Glomerular visceral epithelial cell (primary cell): ENCODE measurements at regions not wholly inside any gene's neighbourhood (a gene's known extent, or its start where the extent isn't known, plus 50 kb on each side); places are given as distances from the start of the nearest gene placed in this dataset.

Experiments
- DNase-seq: peaks from one replicate; pipeline ENCODE4 v3.0.0-alpha.2; 2016; ENCODE audit errors: extremely low spot score

DNA sequence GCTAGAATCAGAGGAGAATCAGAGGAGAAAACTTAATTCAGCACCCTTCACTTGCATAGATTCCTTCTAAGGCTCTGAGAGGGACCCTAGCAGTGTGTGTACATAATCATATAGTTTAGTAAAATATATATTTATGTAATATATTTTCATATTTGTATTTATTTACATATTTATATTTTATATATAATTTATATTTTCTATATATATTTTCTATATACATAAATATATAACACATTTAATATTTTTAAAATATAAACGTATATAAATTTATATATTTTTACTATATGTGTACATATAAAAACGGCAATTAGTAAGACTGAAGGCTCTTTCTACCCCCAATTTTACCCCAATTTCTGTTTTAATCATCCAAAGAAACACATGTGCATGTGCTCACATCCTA is 80.3 kb downstream of the NXPE2 start:
- DNase-seq, result no peak

DNA sequence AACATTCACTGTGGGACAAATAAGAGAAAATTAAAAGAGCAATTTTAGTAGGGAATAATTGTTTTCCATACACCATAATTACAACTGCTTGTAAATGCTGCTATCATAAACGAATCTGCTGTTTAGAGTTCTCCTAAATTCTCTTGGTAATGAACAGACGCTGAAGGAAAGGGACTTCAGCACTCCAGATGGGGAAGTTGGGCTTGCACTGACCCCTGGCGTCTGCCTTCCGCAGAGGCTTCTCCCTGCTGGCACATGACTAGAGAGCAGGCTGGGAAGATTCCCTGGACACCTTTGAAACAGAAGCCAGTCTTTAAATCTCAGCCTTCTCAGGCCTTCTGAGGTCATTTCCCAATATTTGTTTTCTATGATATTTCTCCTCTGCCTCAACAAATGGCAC is 84.1 kb downstream of the NXPE2 start:
- DNase-seq, result peak; percentile 54

DNA sequence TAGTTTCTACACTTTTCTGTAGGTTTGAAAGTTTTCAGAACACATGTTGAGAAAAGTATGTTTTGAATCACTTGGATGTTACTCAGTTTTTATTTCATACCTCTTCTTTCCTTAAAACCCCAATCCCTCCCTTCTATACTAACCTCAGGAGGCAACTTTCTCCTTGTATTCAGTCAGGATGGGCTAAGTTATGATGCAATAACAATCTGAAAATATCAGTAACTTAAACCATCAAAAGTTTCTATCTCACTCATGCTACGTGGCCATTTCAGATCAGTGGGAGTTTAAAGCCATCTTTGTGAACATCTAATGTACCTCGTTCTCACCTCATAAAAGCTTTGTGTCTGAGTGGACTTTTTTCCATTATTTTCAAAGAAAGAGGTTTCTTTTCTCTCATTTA is 86.2 kb downstream of the NXPE2 start:
- DNase-seq, result no peak

DNA sequence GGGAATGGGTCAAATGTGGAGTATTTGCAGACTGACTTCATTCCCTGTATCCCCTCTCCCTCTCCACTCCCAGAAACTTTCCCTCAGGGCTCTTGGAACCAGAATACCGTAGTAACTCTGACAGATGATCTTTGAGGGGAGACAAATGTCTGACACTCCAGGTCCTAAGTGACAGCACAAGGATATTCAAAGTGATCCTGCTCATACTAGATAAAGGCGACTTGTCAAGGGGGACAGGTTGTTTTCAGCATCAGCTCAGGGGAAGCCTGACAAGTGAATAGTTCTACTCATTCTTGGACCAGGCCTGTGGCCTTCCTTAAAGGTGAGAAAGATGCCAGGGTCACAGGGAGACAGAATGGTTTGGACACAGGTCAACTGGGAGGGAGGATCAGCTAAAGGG is 92.8 kb downstream of the NXPE2 start:
- DNase-seq, result no peak

DNA sequence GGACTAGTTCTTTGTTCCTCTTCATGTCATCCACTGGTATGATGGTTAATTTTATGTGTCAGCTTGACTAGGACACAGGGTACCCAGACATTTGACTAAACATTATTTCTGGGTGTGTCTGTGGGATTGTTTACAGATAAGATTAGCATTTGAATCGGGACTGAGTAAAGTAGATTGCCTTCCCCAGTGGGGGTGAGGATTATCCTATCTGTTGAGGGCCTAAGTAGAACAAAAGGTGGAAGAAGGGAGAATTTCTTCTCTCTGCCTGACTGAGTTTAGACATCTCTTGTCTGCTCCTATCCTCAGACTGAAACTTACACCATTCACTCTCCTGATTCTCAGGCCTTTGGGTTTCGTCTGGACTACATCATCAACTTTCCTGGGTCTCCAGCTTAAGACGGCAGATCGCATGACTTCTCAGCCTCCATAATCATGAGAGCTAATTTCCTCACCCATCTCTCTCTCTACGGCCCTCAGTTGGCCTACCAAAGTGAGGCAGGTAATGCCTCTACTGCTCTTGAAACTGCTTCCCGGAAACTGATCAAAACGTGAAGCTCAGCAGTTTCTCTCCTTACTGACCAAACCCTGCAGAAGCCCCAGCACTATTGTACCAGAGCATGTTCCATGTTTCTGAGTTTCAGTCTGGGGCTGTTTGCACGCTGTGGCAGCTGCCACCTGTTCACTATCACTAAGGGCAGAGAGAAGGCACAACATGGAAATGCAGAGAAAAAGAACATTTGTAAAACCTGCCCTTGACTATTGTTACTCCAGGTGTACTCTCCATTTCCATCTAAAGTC is 95.4 kb downstream of the NXPE2 start:
- no peak for DNase-seq

DNA sequence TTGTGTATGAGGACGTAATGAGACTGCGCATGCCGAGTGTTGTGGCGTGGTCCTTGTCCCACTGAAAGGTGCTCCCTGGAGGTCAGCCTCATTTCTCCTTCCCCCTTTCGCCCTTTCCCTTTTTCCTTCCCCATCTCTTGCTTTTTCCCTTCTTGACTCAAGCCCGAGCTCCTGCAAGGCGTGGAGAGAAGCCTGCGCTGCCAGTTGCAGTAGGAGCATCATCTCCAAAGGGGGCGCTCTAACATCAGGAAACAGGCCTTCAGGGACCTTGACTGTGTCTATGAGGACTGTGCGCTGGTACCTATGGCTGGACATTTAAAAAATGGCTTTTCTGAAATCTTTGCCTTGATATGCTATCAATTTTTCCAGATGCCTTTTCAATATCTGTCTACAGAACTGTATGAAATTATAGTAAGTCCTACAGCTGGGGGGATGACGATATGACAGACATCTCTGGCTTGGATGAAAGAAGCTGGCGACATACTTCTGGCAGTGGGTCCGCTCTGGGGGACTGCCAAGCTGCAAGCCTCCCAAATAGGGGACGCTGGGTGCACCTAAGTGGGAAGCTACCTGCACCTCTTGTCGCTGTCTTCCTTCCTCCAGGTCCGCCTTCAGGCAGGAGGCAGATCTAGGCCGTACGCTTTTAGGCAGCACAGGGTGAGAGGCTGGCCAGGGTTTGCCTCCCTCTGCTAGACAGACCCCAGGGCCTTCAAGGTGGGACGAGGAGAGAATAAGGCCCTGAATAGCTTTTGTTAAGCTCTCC is 96.5 kb downstream of the NXPE2 start:
- DNase-seq, result peak; percentile 43

DNA sequence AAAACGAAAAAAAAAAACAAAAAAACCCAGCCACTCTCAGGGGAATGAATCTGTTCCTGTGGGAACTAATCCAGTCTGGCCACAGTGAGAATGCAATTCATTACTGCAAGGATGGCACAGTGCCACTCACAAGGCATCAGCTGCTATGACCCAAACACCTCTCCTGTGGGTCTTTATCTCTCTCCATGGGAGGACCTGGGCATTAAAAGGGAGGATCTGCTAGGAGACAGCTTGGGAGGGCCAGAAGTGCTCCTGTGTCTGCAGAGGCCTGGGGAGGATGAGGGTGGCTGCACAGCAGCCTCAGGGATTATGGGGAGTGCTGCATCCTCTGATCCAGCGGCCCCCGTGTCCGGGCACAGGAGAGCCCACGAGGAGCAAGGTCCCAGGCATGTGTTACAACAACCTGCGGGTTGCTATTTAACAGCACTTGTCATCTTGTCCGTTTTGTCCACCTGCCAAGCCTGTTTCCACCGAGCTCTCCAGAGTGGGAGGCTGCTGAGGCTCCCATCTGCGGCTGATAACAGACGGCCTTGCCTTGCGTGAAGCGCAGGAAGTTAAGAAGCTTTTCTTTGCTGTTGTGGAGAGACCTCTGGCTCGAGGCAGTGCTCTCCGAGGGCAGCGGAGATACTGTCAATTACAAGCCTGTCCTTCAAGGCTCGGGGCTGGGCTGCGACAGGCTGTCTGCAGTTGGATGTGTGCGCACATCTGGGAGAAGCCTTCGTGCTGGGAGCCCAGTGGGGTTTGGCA is 97.7 kb downstream of the NXPE2 start:
- no peak for DNase-seq

DNA sequence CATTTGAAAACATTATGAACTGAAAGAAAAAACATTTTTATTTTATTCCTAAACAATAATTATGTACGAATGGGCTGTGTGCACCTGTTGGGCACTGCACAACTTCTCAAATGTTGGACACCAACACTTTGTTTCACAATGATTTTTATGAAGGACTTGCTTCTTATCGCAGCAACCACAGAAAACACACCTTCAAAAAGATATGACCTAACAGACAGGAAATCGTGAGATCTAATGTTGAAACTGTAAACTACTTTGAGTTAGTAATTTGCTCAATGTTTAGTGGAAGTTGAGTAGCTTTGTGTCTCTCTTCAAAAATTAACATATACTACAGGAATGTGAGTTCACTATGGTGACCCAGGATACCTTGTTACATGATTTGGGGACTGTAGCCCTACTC is 98.6 kb downstream of the NXPE2 start:
- DNase-seq, result no peak

DNA sequence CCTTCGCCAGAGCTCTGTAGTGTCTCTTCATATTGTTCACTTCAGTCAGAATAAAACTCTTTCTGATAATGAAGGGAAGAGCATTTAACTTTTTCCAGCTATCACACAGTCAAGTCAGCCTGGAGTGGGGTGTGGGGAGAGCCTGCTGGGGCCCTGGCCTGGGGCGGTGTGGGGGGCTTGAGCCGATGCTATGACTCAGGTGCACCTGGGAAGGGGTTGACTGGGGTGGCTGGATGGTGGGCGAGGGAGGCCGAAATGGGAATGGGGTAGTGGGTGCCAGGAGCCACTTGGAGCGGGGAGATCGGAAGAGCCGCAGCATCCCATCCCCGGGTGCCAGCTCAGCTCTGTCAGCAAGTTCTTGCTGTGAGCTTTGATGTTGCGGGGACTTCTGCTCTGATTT is 100.9 kb downstream of the NXPE2 start:
- no peak for DNase-seq

DNA sequence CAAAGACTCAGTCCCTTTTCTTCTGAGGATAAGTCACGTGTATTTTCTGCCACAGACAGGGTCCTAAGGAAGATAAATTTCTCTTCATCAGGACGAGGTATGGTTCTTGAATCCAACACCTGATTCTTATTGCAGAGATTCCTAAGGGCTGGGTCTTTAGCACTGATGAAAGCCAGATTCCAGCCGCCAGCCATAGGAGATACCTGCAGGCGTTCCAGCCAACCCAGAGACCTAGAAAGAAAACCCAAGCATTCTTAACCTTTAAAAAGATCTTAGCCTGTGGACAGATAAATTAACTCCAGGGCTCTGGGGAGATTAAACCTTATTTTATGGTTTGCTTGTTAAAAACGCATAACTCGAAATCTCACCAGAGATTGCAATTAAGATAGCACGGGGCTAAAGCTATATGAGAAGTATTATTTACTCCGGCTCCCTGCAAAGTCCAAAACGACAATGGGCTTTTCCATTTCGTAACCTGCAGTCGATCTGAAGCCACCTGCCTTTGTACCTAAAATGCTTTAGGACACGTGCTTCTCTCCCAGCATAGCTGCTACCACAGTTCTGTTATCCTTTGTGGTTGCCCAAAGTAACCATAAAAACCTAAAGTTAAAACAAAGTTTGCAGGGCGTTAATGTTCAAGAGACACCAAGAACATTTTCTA is 104.5 kb downstream of the NXPE2 start:
- DNase-seq, result no peak

DNA sequence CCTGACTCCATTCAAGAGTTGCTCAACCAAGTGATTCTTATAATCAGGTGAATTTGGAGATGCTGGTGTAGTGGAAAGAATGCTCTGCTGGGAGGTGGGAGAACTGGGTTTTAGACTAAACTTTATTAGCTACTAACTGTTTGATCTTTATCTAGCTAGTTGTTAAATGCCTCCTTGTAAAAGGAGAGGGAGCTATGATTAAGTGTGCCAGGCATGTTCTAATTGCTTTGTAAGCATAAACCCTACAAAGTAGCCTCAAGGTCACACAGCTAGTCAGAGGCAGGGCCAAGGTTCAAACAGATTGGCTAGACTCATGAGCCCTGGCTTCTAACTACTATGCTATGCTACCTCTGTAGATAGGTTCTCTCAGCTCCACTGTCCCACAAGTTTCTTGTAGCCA is 105.5 kb downstream of the NXPE2 start:
- DNase-seq, result no peak

DNA sequence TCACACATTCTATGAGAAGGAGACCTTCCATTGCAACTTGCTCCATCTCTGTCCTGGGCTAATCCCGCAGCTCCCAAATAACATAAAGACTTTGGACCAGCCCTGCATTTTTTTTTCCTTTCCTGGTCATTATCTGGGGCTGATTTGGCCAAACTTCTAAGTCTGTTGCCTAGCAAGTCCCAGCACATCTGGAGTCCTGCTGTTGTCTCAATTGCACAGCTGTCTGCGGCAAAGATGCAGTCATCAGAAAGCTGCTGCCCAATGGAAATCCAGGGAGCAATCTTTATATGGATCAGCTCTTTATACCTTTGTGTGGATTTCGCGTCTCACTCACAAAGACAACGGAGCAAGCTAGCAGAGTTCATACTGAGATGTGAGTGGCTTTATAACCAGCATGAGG is 105.9 kb downstream of the NXPE2 start:
- DNase-seq, result no peak

DNA sequence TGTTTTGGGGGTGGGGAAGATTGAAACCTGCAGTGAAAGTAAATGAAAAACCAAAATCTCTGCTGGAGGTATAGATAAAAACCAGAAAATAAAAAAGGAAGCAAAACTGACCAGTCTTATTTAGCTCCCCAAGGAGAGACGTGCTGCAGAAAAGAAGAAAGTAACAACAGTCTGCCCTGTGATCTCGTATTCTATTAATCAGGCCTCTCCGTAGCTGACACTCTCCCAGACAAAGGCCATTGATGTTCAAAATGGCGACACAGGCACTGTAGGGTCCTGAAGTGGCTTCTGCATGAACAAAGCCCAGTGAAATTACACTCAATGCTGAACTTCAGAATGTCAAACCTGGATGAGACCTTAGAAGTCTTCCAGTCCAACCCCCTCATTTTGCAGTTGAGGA is 106.6 kb downstream of the NXPE2 start:
- no peak for DNase-seq

DNA sequence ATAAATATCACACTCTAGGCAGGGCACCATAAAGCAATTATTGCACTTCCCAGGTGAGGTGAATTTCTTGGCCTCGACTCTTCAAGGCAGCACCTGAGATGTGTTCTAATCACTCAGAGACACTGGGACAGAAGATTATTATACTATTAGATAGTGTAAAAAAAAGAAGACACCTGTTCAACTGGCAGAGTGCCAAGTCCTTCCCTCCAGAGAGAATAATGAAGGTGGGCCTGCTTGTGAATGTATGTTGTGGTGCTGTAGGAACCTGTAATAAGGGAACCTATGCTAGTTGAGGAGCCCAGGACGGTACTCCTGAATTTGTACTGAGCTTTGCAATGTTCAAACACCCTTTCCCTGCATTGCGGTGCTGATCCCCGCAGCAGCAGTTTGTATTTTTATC is 107.5 kb downstream of the NXPE2 start:
- DNase-seq, result no peak

DNA sequence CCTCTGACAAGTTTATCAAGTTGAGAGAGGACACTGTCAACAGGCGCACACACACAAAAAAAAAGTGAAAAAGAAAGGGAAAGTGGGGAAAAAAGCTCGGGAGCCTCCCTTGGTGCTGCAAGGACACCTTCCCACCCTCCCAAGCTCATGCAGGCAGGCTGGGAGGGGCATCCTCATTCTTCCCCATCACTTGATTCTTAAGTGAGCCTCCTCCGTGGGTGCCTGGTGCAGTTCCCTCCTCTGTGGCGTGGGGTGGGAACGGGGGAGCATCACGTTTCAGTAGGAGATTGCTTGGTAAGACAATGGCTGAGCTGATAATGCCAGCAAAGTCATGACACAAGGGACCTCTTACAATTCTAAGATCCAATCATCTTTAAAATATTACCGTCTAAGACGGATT is 108.8 kb downstream of the NXPE2 start:
- no peak for DNase-seq

DNA sequence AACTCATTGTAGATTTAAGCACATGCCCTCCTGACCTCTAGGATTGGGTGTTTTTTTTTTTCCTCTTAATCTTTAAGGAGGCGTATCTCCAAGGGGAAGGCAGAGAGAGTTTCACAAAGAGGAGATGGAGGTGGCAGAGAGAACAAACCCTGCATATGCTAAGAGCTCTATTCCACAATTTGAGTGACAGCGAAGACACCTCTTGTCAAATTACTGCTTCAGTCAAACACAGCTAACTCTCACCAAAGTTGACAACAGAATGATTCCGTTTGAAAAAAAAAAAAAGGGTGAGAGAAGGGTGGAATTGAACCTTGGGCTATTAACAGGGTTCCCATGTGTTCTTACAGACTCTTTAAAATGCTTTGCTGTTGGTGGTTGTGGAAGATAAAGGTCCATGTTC is 112.6 kb downstream of the NXPE2 start:
- DNase-seq, result no peak

DNA sequence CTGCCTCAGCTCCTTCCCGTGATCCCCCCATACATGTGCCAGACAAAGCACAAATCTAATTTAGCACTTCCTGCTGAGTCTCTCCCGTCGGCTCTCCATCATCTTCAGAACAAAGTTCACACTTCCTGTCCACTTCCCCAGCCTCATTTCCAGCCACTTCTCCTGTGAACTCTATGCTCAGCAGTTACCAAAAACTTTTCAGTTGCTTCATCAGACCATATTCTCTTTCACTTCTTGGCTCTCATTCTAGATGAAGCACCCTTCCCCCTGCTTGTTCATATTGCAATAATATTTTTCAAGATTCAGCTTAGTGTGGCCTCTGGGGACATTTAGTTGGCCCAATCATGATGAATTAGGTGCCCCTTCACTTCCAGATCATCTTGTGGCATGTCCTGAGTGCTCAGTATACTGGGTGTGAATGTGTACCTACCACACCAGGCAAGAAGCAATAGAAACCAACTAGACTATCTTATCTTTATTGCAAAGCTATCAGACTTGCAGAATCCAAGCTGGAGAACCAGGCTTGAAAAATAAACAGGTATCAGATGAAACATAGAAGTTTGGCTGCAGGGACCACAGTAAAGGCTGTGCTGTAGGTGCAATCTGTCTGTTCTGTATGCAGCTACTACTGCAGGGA is 115.8 kb downstream of the NXPE2 start:
- no peak for DNase-seq

DNA sequence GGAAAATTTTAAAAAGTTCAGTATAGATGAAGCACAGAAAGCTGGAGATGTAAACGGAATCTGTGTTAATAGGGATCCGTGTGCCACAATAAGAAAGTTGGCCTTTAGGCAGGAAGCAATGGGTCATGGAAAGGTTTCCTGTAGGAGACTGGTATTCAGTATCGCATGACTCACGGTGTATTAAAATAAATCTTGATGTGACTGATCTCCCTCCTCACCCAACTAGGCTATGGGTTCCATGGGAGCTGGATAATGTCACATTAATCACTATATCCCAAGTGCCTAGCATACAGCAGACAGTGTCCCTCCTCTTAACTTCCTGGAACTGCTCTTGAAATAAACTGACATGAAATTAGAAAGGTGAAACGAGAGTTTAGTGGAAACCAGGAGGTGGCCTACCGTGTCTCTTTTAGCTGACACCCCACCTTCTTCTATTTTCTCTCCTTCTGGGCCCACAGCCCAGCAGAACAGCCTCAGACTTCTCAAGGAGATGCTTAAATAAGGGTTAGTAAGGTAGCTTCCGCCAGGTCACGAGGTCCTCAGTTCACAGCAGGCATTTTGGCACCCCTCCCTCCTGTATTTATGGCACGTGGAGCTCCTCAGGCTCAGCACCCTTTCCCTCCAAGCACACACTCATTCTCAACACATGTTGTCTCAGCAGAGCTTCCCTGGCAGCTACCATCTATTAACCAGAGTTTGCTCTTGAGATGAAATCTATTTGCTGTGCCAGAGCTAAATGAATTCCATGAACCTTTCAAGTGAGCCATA is 118.8 kb downstream of the NXPE2 start:
- no peak for DNase-seq

DNA sequence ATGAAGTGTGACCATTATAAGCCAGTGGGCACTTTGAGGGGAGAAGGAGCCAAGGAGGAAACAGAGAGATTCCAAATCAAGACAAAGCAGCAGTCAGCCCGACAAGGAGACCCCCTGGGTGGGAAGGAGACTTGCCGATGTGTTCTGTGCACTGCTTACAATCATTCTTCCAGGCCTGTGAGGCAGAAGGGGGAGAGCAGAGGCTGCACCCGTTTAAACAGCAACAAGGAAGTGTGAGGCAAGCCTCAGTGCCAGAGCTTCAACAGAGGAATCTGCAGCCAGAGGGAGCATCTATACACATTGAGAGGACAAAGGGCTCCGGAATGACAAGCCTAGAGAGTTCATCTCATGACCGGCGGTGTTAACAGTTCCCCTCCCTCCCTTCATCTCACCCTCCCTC is 121.1 kb downstream of the NXPE2 start:
- DNase-seq, result no peak

DNA sequence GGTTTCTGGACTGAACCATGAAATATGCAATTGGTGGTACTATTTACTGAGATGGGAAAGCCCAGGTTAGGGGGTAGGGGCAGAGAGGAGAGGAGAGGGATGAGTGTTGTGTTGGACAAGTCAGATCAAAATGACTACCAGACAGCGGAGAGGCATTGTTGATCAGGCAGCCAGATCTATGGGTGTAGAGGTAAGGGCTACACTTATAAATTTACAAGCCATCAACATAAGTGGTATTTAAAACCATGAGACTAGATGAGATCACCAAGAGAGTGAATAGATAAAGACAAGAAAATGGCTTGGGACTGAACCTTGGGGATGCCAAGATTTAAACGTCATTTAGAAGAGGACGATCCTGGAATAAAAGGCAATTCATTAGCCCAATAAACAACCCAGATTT is 123.4 kb downstream of the NXPE2 start:
- DNase-seq, result no peak

DNA sequence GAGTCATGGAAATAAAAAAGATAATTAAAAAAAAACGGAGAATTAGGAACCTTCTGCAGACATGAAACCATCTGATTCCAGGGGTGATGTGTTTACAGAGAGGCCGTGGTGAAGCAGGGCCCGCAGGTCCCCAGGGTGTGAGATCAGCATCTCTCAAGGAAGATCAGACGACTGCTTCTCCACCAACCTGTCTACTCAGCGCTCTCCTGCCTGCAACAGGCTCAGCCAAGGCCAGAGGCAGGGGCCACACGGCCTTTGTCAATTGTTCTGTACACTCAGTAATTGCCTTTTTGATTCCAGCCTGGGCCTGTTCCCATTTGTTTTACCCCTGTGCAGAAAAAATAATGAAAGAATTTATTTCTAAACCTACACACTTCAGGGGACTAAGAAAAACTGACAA is 124.6 kb downstream of the NXPE2 start:
- DNase-seq, result no peak
